NCI-H2029 treated with DMSO at 0.1 percent for 48 hours (cell line): ENCODE measurements at regions not wholly inside any gene's neighbourhood (a gene's known extent, or its start where the extent isn't known, plus 50 kb on each side); places are given as distances from the start of the nearest gene placed in this dataset.
A peak's percentile ranks its signal among the peaks of the same experiment; 100 is the strongest.
"Not testable (repeated sequence)": the region's sequence is repeated elsewhere in the genome, so short reads cannot be mapped to it uniquely, and the experiment has no call there.

Experiments
- DNase-seq: peaks from one replicate; lab custom pipeline; 2025; lab: John Stamatoyannopoulos, UW

GRCh38 chr20:47866480-47866879 is 81.2 kb upstream of the SULF2 start:
- DNase-seq = no peak

GRCh38 chr20:47865912-47866311 is 80.6 kb upstream of the SULF2 start:
- no peak for DNase-seq

GRCh38 chr20:47865451-47865850 is 80.2 kb upstream of the SULF2 start:
- no peak for DNase-seq

GRCh38 chr20:47863981-47864380 is 78.7 kb upstream of the SULF2 start:
- no peak for DNase-seq

- DNase-seq = no peak
Observed at GRCh38 chr20:47863315-47863965, 78.2 kb upstream of the SULF2 start.

DNA sequence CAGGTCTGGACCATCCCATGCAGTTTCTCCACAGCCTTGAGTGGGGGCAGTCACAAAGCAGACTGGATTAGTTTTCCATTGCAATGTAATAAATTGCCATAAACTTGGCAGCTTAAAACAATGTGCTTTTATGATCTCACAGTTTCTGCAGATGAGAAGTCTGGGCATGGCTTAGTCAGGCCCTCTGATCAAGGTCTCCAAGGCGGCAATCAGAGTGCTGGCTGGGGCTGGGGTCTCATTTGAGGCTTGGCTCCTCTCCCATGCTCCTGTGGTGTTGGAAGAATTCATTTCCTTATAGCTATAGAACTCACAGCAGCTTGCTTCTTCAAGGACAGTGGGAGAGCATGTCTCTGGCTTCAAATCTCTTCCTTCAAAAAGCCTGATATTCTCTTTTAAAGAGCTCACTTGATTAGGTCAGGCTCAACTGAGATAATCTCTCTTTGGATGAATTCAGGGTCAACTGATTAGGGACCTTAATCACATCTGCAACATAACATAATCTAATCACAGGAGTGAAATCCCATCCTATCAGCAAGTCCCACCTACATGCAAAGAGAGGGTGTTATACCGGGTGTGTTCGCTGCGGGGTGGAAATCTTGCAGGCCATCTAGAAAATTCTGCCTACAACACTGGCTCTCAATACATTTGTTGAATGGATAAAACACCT is 77.4 kb upstream of the SULF2 start:
- no peak for DNase-seq

DNA sequence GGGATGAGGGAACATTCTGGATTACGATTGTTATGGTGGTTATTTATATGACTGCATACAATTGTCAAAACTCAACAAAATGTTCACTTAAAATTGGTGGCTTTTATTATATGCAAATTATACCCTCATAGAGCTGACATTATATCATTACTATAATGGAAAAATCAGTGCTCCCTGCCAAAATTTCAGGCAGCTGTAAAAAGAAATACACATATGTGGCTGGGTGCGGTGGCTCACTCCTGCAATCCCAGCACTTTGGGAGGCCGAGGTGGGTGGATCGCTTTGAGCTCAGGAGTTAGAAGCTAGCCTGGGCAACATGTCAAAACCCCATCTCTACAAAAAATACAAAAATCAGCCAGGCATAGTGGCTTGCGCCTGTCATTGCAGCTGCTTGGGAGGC is 75.8 kb upstream of the SULF2 start:
- no peak for DNase-seq

DNA sequence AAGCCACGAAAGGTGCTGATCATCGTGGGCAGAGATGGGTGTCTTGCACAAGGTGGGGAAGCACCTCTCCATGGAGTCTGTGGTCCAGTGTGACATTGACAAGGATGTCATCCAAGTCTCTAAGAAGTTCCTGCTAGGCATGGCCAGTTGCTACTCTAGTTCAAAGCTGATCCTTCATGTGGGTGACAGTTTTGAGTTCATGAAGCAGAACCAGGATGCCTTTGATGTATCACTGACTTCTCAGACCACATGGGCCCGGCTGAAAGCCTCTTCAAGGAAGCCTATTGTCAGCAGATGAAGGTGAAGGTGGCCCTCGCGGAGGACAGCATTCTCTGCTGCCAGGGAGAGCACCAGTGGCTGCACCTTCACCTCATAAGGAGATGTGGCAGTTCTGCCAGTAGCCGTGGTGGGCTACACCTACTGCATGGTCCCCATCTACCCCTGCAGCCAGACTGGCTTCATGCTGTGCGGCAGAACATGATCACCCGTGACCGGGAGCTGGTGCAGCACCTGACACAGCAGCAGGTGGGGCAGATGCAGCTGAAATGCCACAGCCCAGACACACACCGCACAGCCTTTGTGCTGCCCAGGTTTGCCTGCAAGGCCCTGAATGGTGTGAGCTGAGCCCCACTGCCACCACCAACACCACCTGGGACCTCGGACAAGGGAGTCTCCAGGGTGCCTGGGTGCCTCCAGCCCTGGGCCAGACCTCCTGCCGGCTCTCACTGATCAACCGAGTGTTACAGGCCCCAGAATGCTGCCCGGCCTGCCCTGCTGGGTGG is 75.0 kb upstream of the SULF2 start:
- DNase-seq = no peak

DNA sequence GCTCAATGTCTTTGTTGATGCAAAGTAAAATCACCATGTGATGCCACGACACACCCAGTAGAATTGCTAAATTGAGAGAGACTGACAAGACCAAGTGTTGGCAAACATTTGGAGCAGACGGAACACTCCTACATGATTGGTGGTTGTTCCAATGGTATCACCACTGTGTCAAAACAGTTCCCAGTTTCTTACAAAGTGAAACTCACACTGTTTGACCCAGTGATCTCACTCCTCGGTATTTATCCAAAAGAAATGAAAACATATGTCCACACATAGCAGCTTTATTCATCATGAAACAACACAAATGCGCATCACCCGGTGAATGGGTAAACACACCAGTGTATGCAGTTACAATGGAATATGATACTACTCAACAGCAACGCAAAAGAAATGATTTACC is 74.0 kb upstream of the SULF2 start:
- no peak for DNase-seq

GRCh38 chr20:47857569-47858464 is 72.5 kb upstream of the SULF2 start:
- peak; percentile 33 for DNase-seq

DNA sequence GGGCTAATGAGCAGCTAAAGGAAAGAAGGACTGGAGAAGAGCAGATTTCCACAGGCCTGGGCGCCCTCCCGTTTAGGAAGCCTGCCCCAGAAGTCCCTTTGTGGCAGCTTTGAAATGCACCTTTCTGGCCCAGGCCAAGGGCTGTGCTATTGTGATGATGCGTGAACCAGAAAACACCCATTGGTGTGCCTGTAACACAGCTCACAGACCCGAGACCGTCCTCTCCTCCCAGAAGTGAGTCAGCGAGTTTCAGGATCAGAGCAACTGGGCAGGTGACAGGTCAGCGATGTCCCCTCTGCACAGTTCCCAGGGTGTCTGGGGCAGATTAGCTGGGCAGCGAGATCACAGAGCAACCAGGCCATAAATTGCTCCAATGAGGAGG is 71.9 kb upstream of the SULF2 start:
- no peak for DNase-seq

DNA sequence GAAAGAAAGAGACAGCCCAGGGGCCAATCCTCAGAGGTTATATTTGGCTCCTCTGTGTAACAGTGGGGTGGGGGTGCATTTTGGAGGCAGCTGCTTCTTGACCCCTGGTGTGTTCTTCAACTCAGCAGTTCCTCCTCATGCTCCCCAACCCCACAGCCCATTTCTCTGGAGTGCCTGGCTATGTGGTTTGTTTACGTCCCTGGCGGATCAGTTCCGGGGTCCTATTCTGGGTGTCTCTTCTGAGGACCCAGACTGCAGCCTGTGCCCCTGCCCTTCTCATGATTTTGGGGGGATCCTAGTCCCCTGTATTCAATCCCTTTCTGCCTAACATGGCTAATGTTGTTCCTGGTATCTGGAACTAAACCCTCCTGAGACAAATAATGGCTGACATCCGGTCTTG is 70.5 kb upstream of the SULF2 start:
- DNase-seq = no peak

- peak; percentile 19 for DNase-seq
Observed at GRCh38 chr20:47854687-47855212, 69.5 kb upstream of the SULF2 start.

DNA sequence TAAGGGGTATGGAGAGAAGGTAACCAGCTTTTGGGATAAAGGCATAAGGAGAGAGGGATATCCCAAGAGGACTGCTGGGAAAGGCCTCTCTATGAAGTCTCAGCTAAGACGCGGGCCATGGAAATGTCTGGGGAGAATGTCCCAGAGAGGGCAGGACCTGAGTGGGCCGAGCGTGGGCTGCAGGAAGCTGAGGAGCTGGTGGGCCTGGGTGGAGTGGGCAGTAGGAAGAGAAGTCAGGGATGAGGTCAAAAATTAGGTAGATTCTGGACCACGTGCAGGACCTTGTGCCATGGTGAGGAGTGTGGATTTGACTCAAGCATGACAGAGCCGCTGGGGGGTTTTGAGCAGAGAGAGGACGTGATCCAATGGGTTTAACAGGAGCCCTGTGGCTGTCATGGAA is 66.5 kb upstream of the SULF2 start:
- DNase-seq = no peak

- DNase-seq = no peak
Observed at GRCh38 chr20:47850146-47850545, 64.9 kb upstream of the SULF2 start.

- DNase-seq = no peak
Observed at GRCh38 chr20:47849596-47849995, 64.3 kb upstream of the SULF2 start.

DNA sequence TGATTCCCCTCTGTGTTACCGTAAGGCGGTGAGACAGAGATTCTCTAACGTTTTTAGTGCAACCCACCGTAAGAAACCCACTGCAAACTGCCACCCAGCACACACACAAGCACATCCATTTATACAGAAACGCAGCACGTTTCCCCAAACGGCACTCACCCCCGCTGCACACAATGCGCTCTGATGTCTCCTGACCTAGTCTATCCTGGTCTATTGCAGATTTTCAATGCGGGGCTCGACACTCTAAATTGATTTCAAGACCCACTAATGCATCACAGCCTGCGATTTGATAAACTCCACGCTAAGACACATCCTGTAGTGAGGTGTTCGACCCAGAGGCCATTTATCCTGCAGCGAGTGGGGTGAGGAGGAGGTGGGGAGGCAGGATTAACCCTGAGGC is 63.7 kb upstream of the SULF2 start:
- DNase-seq = no peak

GRCh38 chr20:47848534-47848933 is 63.3 kb upstream of the SULF2 start:
- DNase-seq = not testable (repeated sequence)

GRCh38 chr20:47847884-47848485 is 62.7 kb upstream of the SULF2 start:
- no peak for DNase-seq

GRCh38 chr20:47847220-47847619 is 61.9 kb upstream of the SULF2 start:
- not testable (repeated sequence) for DNase-seq

DNA sequence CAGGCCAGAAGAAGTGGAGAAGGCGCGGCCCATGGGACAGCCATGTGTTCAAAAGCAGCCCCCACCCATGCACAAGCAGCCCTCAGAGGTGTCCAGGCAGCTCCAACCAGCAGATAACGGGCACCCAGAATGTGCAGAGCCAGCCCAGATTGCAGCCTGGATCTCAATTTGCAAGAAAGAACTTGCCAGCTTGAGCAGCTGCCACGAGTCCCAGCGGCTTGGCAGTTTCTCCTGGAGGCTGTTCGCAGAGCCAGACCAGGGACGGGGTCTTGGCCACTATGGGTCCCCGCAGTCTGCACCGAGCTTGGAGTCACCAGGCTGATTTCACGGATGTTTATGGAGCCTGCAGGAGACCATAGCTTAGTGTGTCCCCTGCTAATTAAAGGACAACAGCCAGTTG is 61.4 kb upstream of the SULF2 start:
- DNase-seq = not testable (repeated sequence)
